Gastroesophageal sphincter (tissue), 4 donors: ENCODE measurements at regions not wholly inside any gene's neighbourhood (a gene's known extent, or its start where the extent isn't known, plus 50 kb on each side); places are given as distances from the start of the nearest gene placed in this dataset.
"Not testable (repeated sequence)": the region's sequence is repeated elsewhere in the genome, so short reads cannot be mapped to it uniquely, and the experiment has no call there.

Experiments
- ATAC-seq: fragments of 150-250 bp; one replicate; pipeline ENCODE4 v1.9.1; 2016; ENCODE audit warnings: mild to moderate bottlenecking, moderate library complexity
- H3K27ac ChIP-seq, 4 donors: fragments of 200-600 bp; sonication (generic) in 3 of 4; 1 replicate in 3 of 4; 2 replicates in 1 of 4; pipeline ENCODE4 v1.5.1; 2016 to 2019
- H3K27me3 ChIP-seq: fragments of 200-600 bp; sonication (generic); one replicate; pipeline ENCODE4 v1.5.1; 2019
- H3K36me3 ChIP-seq, 2 donors: fragments of 200-600 bp; sonication (generic); one replicate each; pipeline ENCODE4 v1.5.1; 2019; ENCODE audit warnings: control low read depth in 1 of 2
- H3K4me1 ChIP-seq, 3 donors: fragments of 200-600 bp; sonication (generic); 1 replicate in 2 of 3; 2 replicates in 1 of 3; pipeline ENCODE4 v1.5.1; 2016 to 2019; ENCODE audit warnings: control low read depth in 2 of 3
- H3K4me3 ChIP-seq, 2 donors: fragments of 200-600 bp; sonication (generic); one replicate each; pipeline ENCODE4 v1.5.1; 2019; ENCODE audit warnings: mild to moderate bottlenecking in 1 of 2, moderate library complexity in 1 of 2
- H3K9me3 ChIP-seq, 3 donors: fragments of 200-600 bp; sonication (generic); one replicate each; pipeline ENCODE4 v1.5.1; 2017 to 2019; ENCODE audit warnings: control low read depth in 2 of 3
- CTCF ChIP-seq, 4 experiments: fragments of 200-600 bp in 2 of 4; fragments of 450-650 bp in 2 of 4; sonication (generic) in 1 of 4; IDR thresholded peaks; one replicate each; pipeline ENCODE4 v1.5.1; 2017 to 2019; ENCODE audit warnings: antibody characterized with exemption in 4 of 4, mild to moderate bottlenecking in 2 of 4, moderate library complexity in 2 of 4
- EP300 ChIP-seq: sonication (generic); formaldehyde crosslinking; IDR thresholded peaks from one replicate; pipeline ENCODE4 v1.6.1; 2017; ENCODE audit warnings: antibody characterized with exemption, mild to moderate bottlenecking
- POLR2A ChIP-seq, 2 donors: fragments of 450-650 bp; IDR thresholded peaks; one replicate each; pipeline ENCODE4 v1.6.1; 2017; ENCODE audit warnings: antibody characterized with exemption in 2 of 2, mild to moderate bottlenecking in 2 of 2, moderate library complexity in 1 of 2
- POLR2AphosphoS5 ChIP-seq: sonication (generic); formaldehyde crosslinking; IDR thresholded peaks from one replicate; pipeline ENCODE4 v1.6.1; 2017; ENCODE audit warnings: antibody characterized with exemption
- WGBS, 2 donors: methylation state at CpG; one replicate each; pipeline ENCODE4 v1.1.5; 2018; ENCODE audit warnings: low coverage in 1 of 2; 5-methylcytosine and 5-hydroxymethylcytosine counted together

DNA sequence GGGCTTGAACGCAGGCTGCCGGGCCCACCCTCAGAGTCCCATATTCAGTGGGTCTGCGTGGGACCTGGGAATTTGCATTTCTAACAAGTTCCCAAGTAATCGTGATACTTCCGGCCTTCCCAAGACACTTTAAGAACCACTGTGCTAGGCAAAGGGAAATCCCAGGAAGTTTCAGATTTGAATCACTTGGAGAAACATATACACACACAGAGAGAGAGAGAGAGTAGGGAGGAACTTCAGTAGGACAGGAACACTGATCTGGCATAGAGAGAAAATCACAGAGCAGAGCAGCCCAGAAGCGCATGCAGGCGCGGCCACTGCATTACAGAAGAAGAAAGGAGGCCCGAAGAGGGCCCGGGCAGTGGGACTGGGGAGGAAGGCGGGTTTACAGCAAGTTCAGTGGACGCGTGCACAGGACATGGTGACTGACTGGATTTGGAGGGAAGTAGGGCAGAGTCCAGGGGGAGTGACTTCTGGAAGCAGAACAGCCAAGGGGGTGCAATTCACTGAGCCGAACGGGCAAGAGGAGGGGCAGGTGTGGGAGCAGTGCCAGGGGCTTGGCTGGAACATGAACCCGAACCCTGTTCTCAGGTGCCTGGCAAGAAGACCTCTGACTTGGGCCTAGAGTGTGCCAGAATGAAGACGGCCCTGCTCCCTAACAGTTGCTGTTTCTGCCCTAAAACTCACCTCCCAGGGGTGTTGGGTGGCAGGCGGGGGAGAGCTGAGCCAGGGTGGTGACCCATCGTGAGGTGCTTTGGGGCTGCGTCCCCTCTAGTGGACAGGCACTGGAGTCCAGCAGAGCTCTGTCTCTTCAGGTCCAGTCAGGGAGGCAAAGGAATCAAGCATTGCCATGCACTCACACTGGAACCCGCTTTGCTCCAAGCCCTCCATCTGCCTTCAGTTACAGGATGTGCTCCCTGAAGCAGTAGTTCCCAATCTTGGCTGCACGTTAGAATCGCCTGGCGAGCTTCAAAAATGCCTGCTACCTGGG lies 101.3 kb upstream of the HES1 start:
- ATAC-seq = no peak
- WGBS, 2 donors = 80 to 83% methylated on average over 4 to 15 of the region's 24 CpGs

DNA sequence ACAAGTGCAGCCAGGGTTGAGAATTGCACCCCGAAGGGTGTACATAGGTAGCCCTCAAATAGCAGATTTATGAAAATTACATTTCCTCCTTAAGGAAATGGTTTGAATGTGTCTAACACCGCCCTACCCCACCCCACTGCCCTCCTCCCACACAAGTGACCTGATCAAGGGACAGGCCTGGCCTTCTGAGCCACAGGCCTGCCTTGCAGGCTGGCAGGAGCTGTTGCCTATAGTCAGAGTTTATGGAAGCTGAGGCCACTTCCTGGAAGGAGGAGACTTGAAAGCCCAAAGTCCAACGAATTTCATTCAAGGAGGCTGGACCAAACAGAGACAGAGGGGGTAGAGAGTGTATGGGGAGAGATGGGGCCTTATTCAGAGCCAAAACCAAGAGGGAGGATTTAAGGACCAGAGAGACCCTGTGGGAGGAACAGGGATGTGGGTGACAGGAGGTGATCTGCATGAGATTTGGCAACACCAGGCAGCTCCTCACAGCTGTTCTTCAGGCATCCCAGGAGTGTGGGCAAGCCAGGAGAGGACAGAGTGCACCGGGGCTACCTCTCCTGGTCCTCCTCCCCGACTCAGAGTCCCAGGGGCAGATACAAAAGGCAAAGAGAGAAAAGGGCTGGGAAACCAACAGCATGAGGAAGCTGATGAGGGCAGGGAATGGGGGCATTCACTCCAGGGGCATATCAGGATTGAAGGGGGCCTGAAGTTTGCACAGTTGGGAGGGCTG lies 100.4 kb upstream of the HES1 start:
- no peaks in the 10 kb centered on the region for H3K36me3 ChIP-seq
- no peaks in the 10 kb centered on the region for H3K4me1 ChIP-seq
- H3K9me3 ChIP-seq = no peaks in the 10 kb centered on the region
- 67 to 92% methylated on average over 2 to 4 of the region's 5 CpGs for WGBS, 2 donors
- no peak overlapping the region for H3K4me3 ChIP-seq
- no peaks in the 10 kb centered on the region for H3K27me3 ChIP-seq
- no peak overlapping the region for H3K27ac ChIP-seq
- ATAC-seq = no peak
- TF ChIP-seq EP300 (no peak), POLR2AphosphoS5 (no peak), CTCF (IDR thresholded peaks at IDR 0.05) (no peak), POLR2A (IDR thresholded peaks at IDR 0.05) (no peak)

More for the DNA sequence above, 101.3 kb upstream of the HES1 start:
- TF ChIP-seq POLR2A (IDR thresholded peaks at IDR 0.05) (no peak), CTCF (IDR thresholded peaks at IDR 0.05) (no peak), POLR2AphosphoS5 (no peak), EP300 (no peak)
- no peaks in the 10 kb centered on the region for H3K9me3 ChIP-seq
- no peaks in the 10 kb centered on the region for H3K27me3 ChIP-seq
- H3K4me3 ChIP-seq = no peak overlapping the region
- H3K4me1 ChIP-seq = no peaks in the 10 kb centered on the region
- no peak overlapping the region for H3K27ac ChIP-seq
- no peaks in the 10 kb centered on the region for H3K36me3 ChIP-seq

DNA sequence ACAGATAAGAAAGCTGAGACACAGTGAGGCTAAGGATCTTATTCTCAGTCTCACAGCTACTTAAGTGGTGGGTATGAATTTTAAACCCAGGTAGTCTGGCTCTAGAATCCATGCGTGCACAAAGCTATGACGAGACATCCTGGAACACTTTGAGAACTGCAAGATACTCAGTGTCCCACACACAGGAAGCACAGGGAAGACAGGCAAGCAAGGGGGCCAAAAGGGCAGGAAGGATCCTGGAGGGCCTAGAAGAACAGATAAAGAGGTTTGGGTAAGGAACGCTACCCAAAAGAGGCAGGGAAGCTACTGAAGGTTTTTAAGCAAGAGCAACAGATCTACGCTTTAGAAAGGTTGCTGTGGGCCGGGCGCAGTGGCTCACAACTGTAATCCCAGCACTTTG lies 99.1 kb upstream of the HES1 start:
- no peaks in the 10 kb centered on the region for H3K4me1 ChIP-seq
- no peak overlapping the region for H3K27ac ChIP-seq
- ATAC-seq = no peak
- WGBS, 2 donors = 93 to 100% methylated on average over 3 to 5 of the region's 6 CpGs
- no peaks in the 10 kb centered on the region for H3K27me3 ChIP-seq
- H3K4me3 ChIP-seq = no peak overlapping the region
- TF ChIP-seq EP300 = no peak
- TF ChIP-seq CTCF (IDR thresholded peaks at IDR 0.05) = no peak
- TF ChIP-seq POLR2A (IDR thresholded peaks at IDR 0.05) = no peak
- no peak for TF ChIP-seq POLR2AphosphoS5
- no peaks in the 10 kb centered on the region for H3K36me3 ChIP-seq
- H3K9me3 ChIP-seq = no peaks in the 10 kb centered on the region

DNA sequence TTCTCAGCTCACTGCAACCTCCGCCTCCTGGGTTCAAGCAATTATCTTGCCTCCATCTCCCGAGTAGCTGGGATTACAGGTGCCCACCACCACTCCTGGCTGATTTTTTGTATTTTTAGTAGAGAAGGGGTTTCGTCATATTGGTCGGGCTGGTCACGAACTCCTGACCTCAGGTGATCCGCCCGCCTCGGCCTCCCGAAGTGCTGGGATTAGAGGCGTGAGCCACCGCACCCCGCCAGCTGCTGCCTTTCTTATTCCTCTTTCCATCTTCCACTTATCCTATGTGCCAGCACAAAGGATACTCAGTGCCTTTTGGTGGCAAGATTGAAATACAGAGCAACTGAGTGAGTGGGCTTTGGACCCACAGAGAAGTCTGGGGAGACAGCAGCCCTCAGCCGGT lies 97.6 kb upstream of the HES1 start:
- H3K27ac ChIP-seq, H3K4me3 ChIP-seq, H3K4me1 ChIP-seq, ATAC-seq, H3K36me3 ChIP-seq, H3K9me3 ChIP-seq, H3K27me3 ChIP-seq: not testable (repeated sequence)
- WGBS, 2 donors = 73 to 100% methylated on average over 1 to 3 of the region's 13 CpGs

GRCh38 chr3:194038960-194039359 lies 97.0 kb upstream of the HES1 start:
- H3K4me1 ChIP-seq = no peaks in the 10 kb centered on the region
- ATAC-seq = no peak
- H3K27ac ChIP-seq = no peak overlapping the region
- WGBS, 2 donors = 80 to 90% methylated on average over 1 to 2 of the region's 5 CpGs
- no peaks in the 10 kb centered on the region for H3K36me3 ChIP-seq
- H3K4me3 ChIP-seq = no peak overlapping the region
- H3K27me3 ChIP-seq = no peaks in the 10 kb centered on the region
- no peak for TF ChIP-seq POLR2AphosphoS5
- no peak for TF ChIP-seq POLR2A (IDR thresholded peaks at IDR 0.05)
- no peak for TF ChIP-seq EP300
- no peak for TF ChIP-seq CTCF (IDR thresholded peaks at IDR 0.05)
- no peaks in the 10 kb centered on the region for H3K9me3 ChIP-seq
